CD4-positive, CD25-positive, alpha-beta regulatory T cell (primary cell): ENCODE measurements at regions not wholly inside any gene's neighbourhood (a gene's known extent, or its start where the extent isn't known, plus 50 kb on each side); places are given as distances from the start of the nearest gene placed in this dataset.

ENCODE experiments used
- ATAC-seq, 2 donors: fragments of 150-1000 bp; cut with Tn5 transposase; one replicate each; pipeline ENCODE4 v1.10.0; 2021; ENCODE audit warnings: low read depth in 2 of 2, moderate number of reproducible peaks in 2 of 2, moderate library complexity in 1 of 2
- DNase-seq, 3 donors: peaks; one replicate each; pipeline versions ENCODE4 v3.0.0 to v3.0.0-alpha.2; 2012 to 2022; ENCODE audit warnings: mixed read lengths in 1 of 3
- H3K27ac ChIP-seq: one replicate; pipeline ENCODE4 v1.7.0; 2013; ENCODE audit warnings: mild to moderate bottlenecking, low read length; ENCODE audit not compliant: insufficient read depth, poor library complexity, severe bottlenecking
- H3K27me3 ChIP-seq: one replicate; pipeline ENCODE4 v1.7.0; 2013; ENCODE audit warnings: low read length; ENCODE audit not compliant: control insufficient read depth, insufficient read depth
- H3K36me3 ChIP-seq: one replicate; pipeline ENCODE4 v1.7.0; 2013; ENCODE audit warnings: mild to moderate bottlenecking, low read length, moderate library complexity; ENCODE audit not compliant: control insufficient read depth, insufficient read depth
- H3K4me1 ChIP-seq: 2 replicates; pipeline ENCODE4 v1.7.0; 2013; ENCODE audit warnings: mild to moderate bottlenecking, low read length; ENCODE audit not compliant: insufficient read depth, control insufficient read depth, poor library complexity, severe bottlenecking
- H3K4me3 ChIP-seq: one replicate; pipeline ENCODE4 v1.7.0; 2013; ENCODE audit warnings: low read depth, mild to moderate bottlenecking, low read length, moderate library complexity
- H3K9me3 ChIP-seq, 2 experiments: 1 replicate in 1 of 2; 2 replicates in 1 of 2; pipeline ENCODE4 v1.7.0; 2013; ENCODE audit warnings: low read length in 2 of 2, mild to moderate bottlenecking in 1 of 2, moderate library complexity in 1 of 2; ENCODE audit not compliant: control insufficient read depth in 2 of 2
- H3K27ac Mint-ChIP-seq, 3 donors: one replicate each; pipeline ENCODE4 v1.8.0; 2020 to 2022; ENCODE audit warnings: mild to moderate bottlenecking in 3 of 3, mixed read lengths in 3 of 3, moderate library complexity in 2 of 3
- H3K27me3 Mint-ChIP-seq: one replicate; pipeline ENCODE4 v1.8.0; 2022; ENCODE audit warnings: mild to moderate bottlenecking, mixed read lengths
- H3K36me3 Mint-ChIP-seq: one replicate; pipeline ENCODE4 v1.8.0; 2020; ENCODE audit warnings: mixed read lengths
- H3K4me1 Mint-ChIP-seq, 4 donors: one replicate each; pipeline ENCODE4 v1.8.0; 2020 to 2022; ENCODE audit warnings: mixed read lengths in 4 of 4, mild to moderate bottlenecking in 1 of 4
- H3K4me3 Mint-ChIP-seq, 4 donors: one replicate each; pipeline ENCODE4 v1.8.0; 2020 to 2022; ENCODE audit warnings: mild to moderate bottlenecking in 4 of 4, mixed read lengths in 4 of 4, moderate library complexity in 3 of 4
- H3K9me3 Mint-ChIP-seq, 7 donors: one replicate each; pipeline ENCODE4 v1.8.0; 2020 to 2022; ENCODE audit warnings: mixed read lengths in 7 of 7, mild to moderate bottlenecking in 3 of 7, moderate library complexity in 2 of 7

DNA sequence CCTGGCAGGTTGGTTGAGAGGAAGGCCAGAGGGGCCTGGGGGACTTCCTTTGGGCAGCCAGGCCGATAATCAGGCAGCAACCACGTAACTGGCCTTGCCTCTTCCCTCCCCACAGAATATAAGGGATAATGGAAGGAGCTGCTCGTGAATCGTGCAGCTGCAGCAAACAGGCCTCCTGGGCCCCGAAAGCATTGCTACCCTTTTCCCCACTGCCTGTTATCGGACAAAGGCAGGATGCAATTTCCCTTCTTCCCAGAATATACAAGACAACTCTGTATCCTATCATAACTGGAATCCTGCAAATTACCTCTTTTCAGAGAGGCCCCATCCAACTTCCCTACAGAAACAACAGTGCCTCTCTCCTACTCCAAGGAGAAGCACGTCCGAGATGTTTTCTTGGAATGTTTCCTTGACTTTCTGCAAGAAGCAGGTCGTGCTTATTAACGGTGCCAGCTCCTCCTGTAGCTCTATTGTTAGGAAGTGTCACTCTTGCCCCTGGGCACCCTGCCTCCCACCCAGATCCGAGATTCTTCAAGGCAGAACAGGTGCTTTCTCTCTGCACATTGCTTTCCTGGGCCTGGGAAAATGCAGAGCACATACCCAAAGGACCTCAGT is 106.0 kb upstream of the TIAM1 start:
- ATAC-seq: no peak
- H3K36me3 Mint-ChIP-seq: no peaks in the 10 kb centered on the region
- H3K27me3 Mint-ChIP-seq: no peaks in the 10 kb centered on the region
- peaks cover 21% of the 10 kb centered on the region for H3K4me1 ChIP-seq
- no peaks in the 10 kb centered on the region for H3K27me3 ChIP-seq
- peaks cover 0 to 5% (median 1%) of the 10 kb centered on the region in 7 donors for H3K9me3 Mint-ChIP-seq
- no peak overlapping the region for H3K4me3 Mint-ChIP-seq
- no peaks in the 10 kb centered on the region for H3K9me3 ChIP-seq
- H3K4me1 Mint-ChIP-seq: peaks cover 16 to 30% (median 23%) of the 10 kb centered on the region in 4 donors
- peak overlapping the region in 1 of 3 donors; percentile 20 for H3K27ac Mint-ChIP-seq
- DNase-seq: no peak
- no peak overlapping the region for H3K4me3 ChIP-seq
- no peak overlapping the region for H3K27ac ChIP-seq
- no peaks in the 10 kb centered on the region for H3K36me3 ChIP-seq

- ATAC-seq: no peak
- Mint-ChIP-seq H3K9me3 (peaks cover 0 to 5% (median 1%) of the 10 kb centered on the region in 7 donors), H3K4me3 (no peak overlapping the region), H3K27ac (no peak overlapping the region), H3K4me1 (peaks cover 17 to 43% (median 29%) of the 10 kb centered on the region in 4 donors), H3K27me3 (no peaks in the 10 kb centered on the region), H3K36me3 (no peaks in the 10 kb centered on the region)
- DNase-seq: no peak
- Histone ChIP-seq H3K27me3 (no peaks in the 10 kb centered on the region), H3K27ac (no peak overlapping the region), H3K4me1 (peaks cover 21% of the 10 kb centered on the region), H3K9me3 (no peaks in the 10 kb centered on the region), H3K36me3 (no peaks in the 10 kb centered on the region), H3K4me3 (no peak overlapping the region)
These were observed 104.4 kb upstream of the TIAM1 start for GRCh38 chr21:31448496-31448895.

GRCh38 chr21:31447505-31447904 is 103.4 kb upstream of the TIAM1 start:
- peaks cover 21% of the 10 kb centered on the region for H3K4me1 ChIP-seq
- ATAC-seq: no peak
- H3K36me3 Mint-ChIP-seq: no peaks in the 10 kb centered on the region
- peaks cover 0 to 2% (median 0%) of the 10 kb centered on the region in 7 donors for H3K9me3 Mint-ChIP-seq
- H3K27ac ChIP-seq: no peak overlapping the region
- DNase-seq: no peak
- H3K27me3 Mint-ChIP-seq: no peaks in the 10 kb centered on the region
- no peaks in the 10 kb centered on the region for H3K36me3 ChIP-seq
- no peak overlapping the region for H3K4me3 ChIP-seq
- H3K27ac Mint-ChIP-seq: peak overlapping the region in 2 of 3 donors; percentile 7 to 48
- peaks cover 17 to 48% (median 27%) of the 10 kb centered on the region in 4 donors for H3K4me1 Mint-ChIP-seq
- H3K9me3 ChIP-seq: no peaks in the 10 kb centered on the region
- no peak overlapping the region for H3K4me3 Mint-ChIP-seq
- H3K27me3 ChIP-seq: no peaks in the 10 kb centered on the region

- H3K4me1 Mint-ChIP-seq: peaks cover 15 to 48% (median 27%) of the 10 kb centered on the region in 4 donors
- peak overlapping the region; percentile 4 to 84 (median 53) for H3K4me3 Mint-ChIP-seq
- peak overlapping the region; percentile 52 to 93 (median 79) for H3K27ac Mint-ChIP-seq
- H3K27ac ChIP-seq: no peak overlapping the region
- peak overlapping the region; percentile 62 for H3K4me3 ChIP-seq
- H3K27me3 ChIP-seq: no peaks in the 10 kb centered on the region
- H3K9me3 ChIP-seq: peaks cover 3 to 4% of the 10 kb centered on the region in 2 experiments
- ATAC-seq (peak; percentile 86 to 95), DNase-seq (peak in 2 of 3 donors; percentile 49 to 78)
- no peaks in the 10 kb centered on the region for H3K27me3 Mint-ChIP-seq
- no peaks in the 10 kb centered on the region for H3K36me3 Mint-ChIP-seq
- peaks cover 21% of the 10 kb centered on the region for H3K4me1 ChIP-seq
- H3K9me3 Mint-ChIP-seq: peaks cover 0 to 2% (median 0%) of the 10 kb centered on the region in 7 donors
- H3K36me3 ChIP-seq: no peaks in the 10 kb centered on the region
These were observed 102.3 kb upstream of the TIAM1 start for GRCh38 chr21:31446226-31446855.

- peaks cover 9 to 12% of the 10 kb centered on the region in 2 experiments for H3K9me3 ChIP-seq
- H3K27ac Mint-ChIP-seq: peak overlapping the region; percentile 16 to 78 (median 51)
- no peaks in the 10 kb centered on the region for H3K36me3 Mint-ChIP-seq
- H3K27me3 ChIP-seq: no peaks in the 10 kb centered on the region
- no peak overlapping the region for H3K4me3 Mint-ChIP-seq
- DNase-seq (no peak), ATAC-seq (no peak)
- H3K4me1 ChIP-seq: peaks cover 21% of the 10 kb centered on the region
- peaks cover 15 to 48% (median 27%) of the 10 kb centered on the region in 4 donors for H3K4me1 Mint-ChIP-seq
- H3K4me3 ChIP-seq: no peak overlapping the region
- no peaks in the 10 kb centered on the region for H3K36me3 ChIP-seq
- H3K9me3 Mint-ChIP-seq: peaks cover 0 to 6% (median 0%) of the 10 kb centered on the region in 7 donors
- H3K27ac ChIP-seq: no peak overlapping the region
- no peaks in the 10 kb centered on the region for H3K27me3 Mint-ChIP-seq
These were observed 101.1 kb upstream of the TIAM1 start for GRCh38 chr21:31445137-31445536.

DNA sequence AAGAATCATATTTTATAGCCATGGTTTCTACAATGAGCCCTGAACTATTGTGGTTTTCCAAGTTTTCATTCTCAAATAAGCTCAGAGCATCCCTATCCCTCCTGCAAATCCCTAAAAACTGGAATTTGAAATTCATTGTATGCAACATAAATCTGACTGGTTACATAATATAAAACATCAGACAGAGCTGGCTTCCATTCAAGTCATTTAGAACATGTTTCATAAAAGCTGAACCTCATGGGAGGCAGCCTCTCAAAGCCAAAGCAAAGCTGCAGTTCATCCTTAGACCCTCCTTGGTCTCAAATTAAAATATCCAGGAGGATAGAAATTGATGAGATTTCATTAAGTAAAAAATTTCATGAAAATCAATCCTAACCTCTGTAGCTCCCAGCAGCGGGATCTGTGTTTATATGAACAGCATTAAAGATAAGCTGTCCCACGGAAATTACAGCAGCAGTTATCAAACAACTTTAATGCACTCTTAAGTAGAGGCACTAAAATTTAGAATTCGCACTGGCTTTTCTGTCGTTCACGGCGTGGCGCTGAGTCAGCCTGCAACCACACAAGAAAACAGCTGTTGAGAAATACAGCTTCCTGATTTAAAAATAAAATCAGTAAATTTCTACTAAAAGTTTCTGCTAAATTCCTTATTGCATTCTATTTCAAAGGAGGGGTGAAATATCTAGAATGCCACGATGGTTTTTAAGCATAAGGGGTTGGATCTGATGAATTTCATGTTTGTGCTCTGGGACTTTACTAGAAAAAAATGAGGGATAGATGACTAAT is 99.9 kb upstream of the TIAM1 start:
- H3K9me3 Mint-ChIP-seq: peaks cover 0 to 11% (median under 1%) of the 10 kb centered on the region in 7 donors

GRCh38 chr21:31442339-31442738 is 98.3 kb upstream of the TIAM1 start:
- peaks cover 0 to 11% (median 4%) of the 10 kb centered on the region in 7 donors for H3K9me3 Mint-ChIP-seq
- peaks cover 11 to 41% (median 25%) of the 10 kb centered on the region in 4 donors for H3K4me1 Mint-ChIP-seq
- Histone ChIP-seq H3K27me3 (no peaks in the 10 kb centered on the region), H3K4me1 (peaks cover 20% of the 10 kb centered on the region), H3K36me3 (no peaks in the 10 kb centered on the region), H3K4me3 (no peak overlapping the region), H3K9me3 (peaks cover 9 to 12% of the 10 kb centered on the region in 2 experiments), H3K27ac (no peak overlapping the region)
- ATAC-seq (no peak), DNase-seq (no peak)
- H3K27ac Mint-ChIP-seq: peak overlapping the region in 1 of 3 donors; percentile 14
- no peaks in the 10 kb centered on the region for H3K36me3 Mint-ChIP-seq
- H3K4me3 Mint-ChIP-seq: no peak overlapping the region
- no peaks in the 10 kb centered on the region for H3K27me3 Mint-ChIP-seq

More for the DNA sequence above, 99.9 kb upstream of the TIAM1 start:
- no peak overlapping the region for H3K27ac ChIP-seq
- H3K27ac Mint-ChIP-seq: peak overlapping the region in 2 of 3 donors; percentile 14 to 62
- no peak overlapping the region for H3K4me3 ChIP-seq
- H3K36me3 Mint-ChIP-seq: no peaks in the 10 kb centered on the region
- H3K36me3 ChIP-seq: no peaks in the 10 kb centered on the region
- DNase-seq: no peak
- H3K4me1 Mint-ChIP-seq: peaks cover 15 to 48% (median 27%) of the 10 kb centered on the region in 4 donors
- no peaks in the 10 kb centered on the region for H3K27me3 Mint-ChIP-seq
- H3K4me3 Mint-ChIP-seq: peak overlapping the region in 1 of 4 donors; percentile 45
- no peak for ATAC-seq
- H3K27me3 ChIP-seq: no peaks in the 10 kb centered on the region
- H3K9me3 ChIP-seq: peaks cover 9 to 12% of the 10 kb centered on the region in 2 experiments
- H3K4me1 ChIP-seq: peaks cover 21% of the 10 kb centered on the region
